HEK293 (cell line): ENCODE measurements at regions not wholly inside any gene's neighbourhood (a gene's known extent, or its start where the extent isn't known, plus 50 kb on each side); places are given as distances from the start of the nearest gene placed in this dataset.

Experiments used
- CTCF ChIP-seq: fragments of 450-650 bp; formaldehyde crosslinking; IDR thresholded peaks from 2 replicates; pipeline ENCODE4 v1.5.1; 2016; ENCODE audit warnings: missing biosample characterization, missing genetic modification characterization
- ZNF623 ChIP-seq: fragments of 450-650 bp; formaldehyde crosslinking; IDR thresholded peaks from 2 replicates; pipeline ENCODE4 v1.5.1; 2016; ENCODE audit warnings: missing biosample characterization, missing genetic modification characterization

- TF ChIP-seq CTCF (no peak), ZNF623 (no peak)
Measured at GRCh38 chr18:75871596-75871995, 444.1 kb upstream of the SMIM21 start.
